Naive thymus-derived CD4-positive, alpha-beta T cell (primary cell): ENCODE measurements at regions not wholly inside any gene's neighbourhood (a gene's known extent, or its start where the extent isn't known, plus 50 kb on each side); places are given as distances from the start of the nearest gene placed in this dataset.
A peak's percentile ranks its signal among the peaks of the same experiment; 100 is the strongest.

ENCODE experiments used
- ATAC-seq: fragments of 150-1000 bp; cut with Tn5 transposase; 2 replicates; pipeline ENCODE4 v1.10.0; 2021; ENCODE audit warnings: mild to moderate bottlenecking, moderate library complexity
- CTCF ChIA-PET: fragments of 350-600 bp; sonication (Branson Sonifier 250); formaldehyde crosslinking; loops from one replicate; lab custom pipeline; 2021; ENCODE audit warnings: antibody characterized with exemption; lab: Charles Lee
- POLR2A ChIA-PET: fragments of 350-600 bp; sonication (Branson Sonifier 250); formaldehyde crosslinking; loops from one replicate; lab custom pipeline; 2021; ENCODE audit warnings: antibody characterized with exemption, inconsistent platforms; lab: Charles Lee
- DNase-seq, 9 donors: peaks; one replicate each; pipeline versions ENCODE4 v3.0.0 to v3.0.0-alpha.2; 2020 to 2022; ENCODE audit warnings: mixed read lengths in 1 of 9
- H3K27ac ChIP-seq: one replicate; pipeline ENCODE4 v1.7.0; 2013; ENCODE audit warnings: mild to moderate bottlenecking, low read depth, low read length, moderate library complexity
- H3K27me3 ChIP-seq, 2 donors: one replicate each; pipeline ENCODE4 v1.7.0; 2013; ENCODE audit warnings: low read length in 2 of 2, mild to moderate bottlenecking in 2 of 2, moderate library complexity in 2 of 2; ENCODE audit not compliant: control insufficient read depth in 2 of 2, insufficient read depth in 2 of 2
- H3K36me3 ChIP-seq, 3 experiments: 1 replicate in 2 of 3; 2 replicates in 1 of 3; pipeline ENCODE4 v1.7.0; 2013; ENCODE audit warnings: low read length in 3 of 3, mild to moderate bottlenecking in 3 of 3, moderate library complexity in 1 of 3; ENCODE audit not compliant: insufficient read depth in 3 of 3, control insufficient read depth in 2 of 3
- H3K4me1 ChIP-seq, 2 donors: one replicate each; pipeline ENCODE4 v1.7.0; 2013; ENCODE audit warnings: low read length in 2 of 2, mild to moderate bottlenecking in 2 of 2, moderate library complexity in 1 of 2; ENCODE audit not compliant: control insufficient read depth in 2 of 2, insufficient read depth in 2 of 2
- H3K4me3 ChIP-seq: 2 replicates; pipeline ENCODE4 v1.7.0; 2013; ENCODE audit warnings: mild to moderate bottlenecking, low read length
- H3K9me3 ChIP-seq, 3 experiments: 1 replicate in 2 of 3; 2 replicates in 1 of 3; pipeline ENCODE4 v1.7.0; 2013; ENCODE audit warnings: low read length in 3 of 3; ENCODE audit not compliant: control insufficient read depth in 2 of 3
- H3K27ac Mint-ChIP-seq, 9 donors: one replicate each; pipeline ENCODE4 v1.8.0; 2020 to 2022; ENCODE audit warnings: mixed read lengths in 9 of 9, mild to moderate bottlenecking in 8 of 9, moderate library complexity in 5 of 9, inconsistent platforms in 2 of 9
- H3K27me3 Mint-ChIP-seq, 5 donors: one replicate each; pipeline ENCODE4 v1.8.0; 2021 to 2022; ENCODE audit warnings: mixed read lengths in 5 of 5, mild to moderate bottlenecking in 1 of 5
- H3K36me3 Mint-ChIP-seq, 5 donors: one replicate each; pipeline ENCODE4 v1.8.0; 2020 to 2022; ENCODE audit warnings: mixed read lengths in 5 of 5, mild to moderate bottlenecking in 3 of 5, inconsistent platforms in 1 of 5
- H3K4me1 Mint-ChIP-seq, 7 donors: one replicate each; pipeline ENCODE4 v1.8.0; 2020 to 2022; ENCODE audit warnings: mixed read lengths in 7 of 7, mild to moderate bottlenecking in 3 of 7, inconsistent platforms in 1 of 7
- H3K4me3 Mint-ChIP-seq, 10 donors: one replicate each; pipeline ENCODE4 v1.8.0; 2020 to 2022; ENCODE audit warnings: mild to moderate bottlenecking in 10 of 10, mixed read lengths in 10 of 10, moderate library complexity in 6 of 10, inconsistent platforms in 2 of 10
- H3K9me3 Mint-ChIP-seq, 11 donors: one replicate each; pipeline ENCODE4 v1.8.0; 2020 to 2022; ENCODE audit warnings: mixed read lengths in 11 of 11, mild to moderate bottlenecking in 4 of 11, inconsistent platforms in 1 of 11, moderate library complexity in 1 of 11
- intact Hi-C, 2 donors: fragments of 100-400 bp; cut with micrococcal nuclease; formaldehyde crosslinking; loops; one replicate each; pipeline ENCODE4 v1.15.1; 2023

- no peak overlapping the region for H3K27ac Mint-ChIP-seq
- no peaks in the 10 kb centered on the region for H3K27me3 ChIP-seq
- H3K36me3 Mint-ChIP-seq: no peaks in the 10 kb centered on the region
- CTCF ChIA-PET: no interaction called here
- no peaks in the 10 kb centered on the region for H3K36me3 ChIP-seq
- H3K4me1 ChIP-seq: no peaks in the 10 kb centered on the region
- H3K9me3 ChIP-seq: no peaks in the 10 kb centered on the region
- ATAC-seq: no peak
- no peak overlapping the region for H3K4me3 ChIP-seq
- no peaks in the 10 kb centered on the region for H3K9me3 Mint-ChIP-seq
- H3K27me3 Mint-ChIP-seq: peaks cover 14 to 38% (median 19%) of the 10 kb centered on the region in 5 donors
- DNase-seq: no peak
- peaks cover 0 to 2% (median 0%) of the 10 kb centered on the region in 7 donors for H3K4me1 Mint-ChIP-seq
- H3K4me3 Mint-ChIP-seq: no peak overlapping the region
- intact Hi-C loops: no loop called here
- POLR2A ChIA-PET: no interaction called here
- no peak overlapping the region for H3K27ac ChIP-seq
Observed at GRCh38 chr1:61520401-61520800, 204.5 kb downstream of the TM2D1 start.

- ChIA-PET POLR2A (no interaction called here), CTCF (no interaction called here)
- Histone ChIP-seq H3K4me1 (no peaks in the 10 kb centered on the region), H3K27me3 (no peaks in the 10 kb centered on the region), H3K36me3 (no peaks in the 10 kb centered on the region), H3K9me3 (no peaks in the 10 kb centered on the region), H3K27ac (no peak overlapping the region), H3K4me3 (no peak overlapping the region)
- Mint-ChIP-seq H3K27ac (peak overlapping the region in 1 of 9 donors; percentile 58), H3K4me3 (no peak overlapping the region), H3K9me3 (no peaks in the 10 kb centered on the region), H3K27me3 (peaks cover 13 to 36% (median 19%) of the 10 kb centered on the region in 5 donors), H3K36me3 (no peaks in the 10 kb centered on the region), H3K4me1 (peaks cover 0 to 2% (median 0%) of the 10 kb centered on the region in 7 donors)
- intact Hi-C loops: no loop called here
- no peak for ATAC-seq
- DNase-seq: no peak
Observed at GRCh38 chr1:61519631-61520030, 205.3 kb downstream of the TM2D1 start.

- DNase-seq (no peak), ATAC-seq (no peak)
- intact Hi-C loops: no loop called here
- H3K9me3 ChIP-seq: no peaks in the 10 kb centered on the region
- Mint-ChIP-seq H3K27ac (no peak overlapping the region), H3K4me1 (peaks cover 0 to 2% (median 0%) of the 10 kb centered on the region in 7 donors), H3K27me3 (peaks cover 6 to 33% (median 14%) of the 10 kb centered on the region in 5 donors), H3K9me3 (no peaks in the 10 kb centered on the region), H3K36me3 (no peaks in the 10 kb centered on the region), H3K4me3 (no peak overlapping the region)
- CTCF ChIA-PET: no interaction called here
- H3K4me3 ChIP-seq: no peak overlapping the region
- no peaks in the 10 kb centered on the region for H3K4me1 ChIP-seq
- POLR2A ChIA-PET: no interaction called here
- H3K27ac ChIP-seq: no peak overlapping the region
- no peaks in the 10 kb centered on the region for H3K36me3 ChIP-seq
- H3K27me3 ChIP-seq: no peaks in the 10 kb centered on the region
Observed at GRCh38 chr1:61518670-61519400, 206.1 kb downstream of the TM2D1 start.

- ATAC-seq: no peak
- no peak for DNase-seq
- no peaks in the 10 kb centered on the region for H3K4me1 ChIP-seq
- H3K36me3 ChIP-seq: no peaks in the 10 kb centered on the region
- Mint-ChIP-seq H3K4me3 (no peak overlapping the region), H3K36me3 (no peaks in the 10 kb centered on the region), H3K27ac (no peak overlapping the region), H3K27me3 (peaks cover 0 to 29% (median 7%) of the 10 kb centered on the region in 5 donors), H3K4me1 (no peaks in the 10 kb centered on the region), H3K9me3 (no peaks in the 10 kb centered on the region)
- intact Hi-C loops: no loop called here
- ChIA-PET POLR2A (no interaction called here), CTCF (no interaction called here)
- no peaks in the 10 kb centered on the region for H3K9me3 ChIP-seq
- H3K27me3 ChIP-seq: no peaks in the 10 kb centered on the region
- H3K27ac ChIP-seq: no peak overlapping the region
- H3K4me3 ChIP-seq: no peak overlapping the region
Observed at GRCh38 chr1:61517345-61517744, 207.6 kb downstream of the TM2D1 start.

GRCh38 chr1:61515096-61515495, 209.8 kb downstream of the TM2D1 start:
- no peaks in the 10 kb centered on the region for H3K27me3 ChIP-seq
- no peak for DNase-seq
- no peak overlapping the region for H3K27ac Mint-ChIP-seq
- H3K36me3 ChIP-seq: no peaks in the 10 kb centered on the region
- intact Hi-C loops: no loop called here
- no peaks in the 10 kb centered on the region for H3K4me1 ChIP-seq
- H3K27ac ChIP-seq: no peak overlapping the region
- H3K4me1 Mint-ChIP-seq: no peaks in the 10 kb centered on the region
- H3K4me3 Mint-ChIP-seq: no peak overlapping the region
- H3K4me3 ChIP-seq: no peak overlapping the region
- no peaks in the 10 kb centered on the region for H3K9me3 Mint-ChIP-seq
- no peaks in the 10 kb centered on the region for H3K36me3 Mint-ChIP-seq
- peaks cover 0 to 21% (median 0%) of the 10 kb centered on the region in 5 donors for H3K27me3 Mint-ChIP-seq
- CTCF ChIA-PET: no interaction called here
- no peak for ATAC-seq
- no peaks in the 10 kb centered on the region for H3K9me3 ChIP-seq
- POLR2A ChIA-PET: no interaction called here
